GM18867 (cell line): ENCODE measurements at regions not wholly inside any gene's neighbourhood (a gene's known extent, or its start where the extent isn't known, plus 50 kb on each side); places are given as distances from the start of the nearest gene placed in this dataset.
"Not testable (repeated sequence)": the region's sequence is repeated elsewhere in the genome, so short reads cannot be mapped to it uniquely, and the experiment has no call there.

ENCODE experiments used
- ATAC-seq: cut with Tn5 transposase; IDR thresholded peaks from one replicate; pipeline ENCODE4 v1.9.1; 2021; ENCODE audit warnings: mild to moderate bottlenecking, moderate library complexity; ENCODE audit not compliant: unreplicated experiment

GRCh38 chr17:83156408-83156807, 77.0 kb downstream of the METRNL start:
- no peak for ATAC-seq

GRCh38 chr17:83159204-83160049, 80.0 kb downstream of the METRNL start:
- ATAC-seq, result no peak

GRCh38 chr17:83160443-83161297, 81.3 kb downstream of the METRNL start:
- no peak for ATAC-seq

GRCh38 chr17:83161298-83162034, 82.1 kb downstream of the METRNL start:
- ATAC-seq, result no peak

- no peak for ATAC-seq
Observed at GRCh38 chr17:83162035-83162745, 82.8 kb downstream of the METRNL start.

GRCh38 chr17:83164490-83164889, 85.1 kb downstream of the METRNL start:
- no peak for ATAC-seq

- ATAC-seq, result no peak
Observed at GRCh38 chr17:83170571-83171260, 91.3 kb downstream of the METRNL start.

- no peak for ATAC-seq
Observed at GRCh38 chr17:83171661-83172060, 92.3 kb downstream of the METRNL start.

GRCh38 chr17:83172099-83172498, 92.7 kb downstream of the METRNL start:
- ATAC-seq, result not testable (repeated sequence)

GRCh38 chr17:83172646-83173045, 93.2 kb downstream of the METRNL start:
- not testable (repeated sequence) for ATAC-seq

GRCh38 chr17:83173180-83173913, 93.9 kb downstream of the METRNL start:
- not testable (repeated sequence) for ATAC-seq

- ATAC-seq, result no peak
Observed at GRCh38 chr17:83173914-83174361, 94.5 kb downstream of the METRNL start.

GRCh38 chr17:83174362-83175118, 95.1 kb downstream of the METRNL start:
- no peak for ATAC-seq

- no peak for ATAC-seq
Observed at GRCh38 chr17:83175119-83175821, 95.9 kb downstream of the METRNL start.

- no peak for ATAC-seq
Observed at GRCh38 chr17:83175822-83176622, 96.6 kb downstream of the METRNL start.

- no peak for ATAC-seq
Observed at GRCh38 chr17:83176623-83177583, 97.5 kb downstream of the METRNL start.
